Breast epithelium (tissue), 3 donors: ENCODE measurements at regions not wholly inside any gene's neighbourhood (a gene's known extent, or its start where the extent isn't known, plus 50 kb on each side); places are given as distances from the start of the nearest gene placed in this dataset.

Experiments used
- CTCF ChIP-seq, 3 donors: fragments of 450-650 bp; IDR thresholded peaks; one replicate each; pipeline ENCODE4 v1.5.1; 2016 to 2017; ENCODE audit warnings: antibody characterized with exemption in 3 of 3, mild to moderate bottlenecking in 3 of 3, moderate library complexity in 3 of 3
- POLR2A ChIP-seq: fragments of 450-650 bp; IDR thresholded peaks from one replicate; pipeline ENCODE4 v1.6.1; 2016; ENCODE audit warnings: antibody characterized with exemption, mild to moderate bottlenecking, moderate library complexity

- no peak for TF ChIP-seq CTCF (IDR thresholded peaks at IDR 0.05)
- TF ChIP-seq POLR2A: no peak
Observed at GRCh38 chr1:219446288-219446687, 166.6 kb downstream of the ZC3H11B start.
